Hepatocyte (in vitro differentiated cells): ENCODE measurements at regions not wholly inside any gene's neighbourhood (a gene's known extent, or its start where the extent isn't known, plus 50 kb on each side); places are given as distances from the start of the nearest gene placed in this dataset.

Source experiments
- DNase-seq: peaks from one replicate; pipeline ENCODE4 v3.0.0-alpha.2; 2016; ENCODE audit warnings: low spot score
- H2AFZ ChIP-seq: fragments of 200-600 bp; sonication (generic); 2 replicates; pipeline ENCODE4 v1.6.0; 2016; ENCODE audit warnings: antibody characterized with exemption, mild to moderate bottlenecking
- H3K27ac ChIP-seq: fragments of 200-600 bp; sonication (generic); 2 replicates; pipeline ENCODE4 v1.5.1; 2016; ENCODE audit warnings: mild to moderate bottlenecking
- H3K27me3 ChIP-seq: fragments of 200-600 bp; sonication (generic); 2 replicates; pipeline ENCODE4 v1.6.1; 2016
- H3K36me3 ChIP-seq: fragments of 200-600 bp; sonication (generic); replicated peaks from 2 replicates; pipeline ENCODE4 v1.5.1; 2016; ENCODE audit warnings: low read depth; ENCODE audit not compliant: insufficient read depth
- H3K4me1 ChIP-seq: fragments of 200-600 bp; sonication (generic); 2 replicates; pipeline ENCODE4 v1.5.1; 2016; ENCODE audit warnings: mild to moderate bottlenecking, moderate library complexity; ENCODE audit not compliant: insufficient read depth
- H3K4me2 ChIP-seq: fragments of 200-600 bp; sonication (generic); 2 replicates; pipeline ENCODE4 v1.6.0; 2016
- H3K4me3 ChIP-seq: fragments of 200-600 bp; sonication (generic); 2 replicates; pipeline ENCODE4 v1.5.1; 2016; ENCODE audit warnings: mild to moderate bottlenecking
- H3K79me2 ChIP-seq: fragments of 200-600 bp; sonication (generic); 2 replicates; pipeline ENCODE4 v1.6.0; 2017; ENCODE audit warnings: mild to moderate bottlenecking
- H3K9me2 ChIP-seq: fragments of 200-600 bp; sonication (generic); replicated peaks from 2 replicates; pipeline ENCODE4 v1.6.0; 2017; ENCODE audit warnings: mild to moderate bottlenecking; ENCODE audit not compliant: insufficient read depth
- H3K9me3 ChIP-seq: fragments of 200-600 bp; sonication (generic); 2 replicates; pipeline ENCODE4 v1.5.1; 2016; ENCODE audit warnings: low read depth, mild to moderate bottlenecking
- H4K20me1 ChIP-seq: fragments of 200-600 bp; sonication (generic); 2 replicates; pipeline ENCODE4 v1.6.0; 2016; ENCODE audit warnings: mild to moderate bottlenecking; ENCODE audit not compliant: insufficient read depth, poor library complexity, severe bottlenecking
- EZH2 ChIP-seq: fragments of 200-600 bp; sonication (generic); IDR thresholded peaks from 2 replicates; pipeline ENCODE4 v1.6.1; 2016; ENCODE audit warnings: antibody characterized with exemption, mild to moderate bottlenecking, borderline replicate concordance
- EZH2phosphoT487 ChIP-seq: fragments of 200-600 bp; sonication (generic); IDR thresholded peaks from one replicate; pipeline ENCODE4 v1.6.1; 2018; ENCODE audit warnings: antibody characterized with exemption, mild to moderate bottlenecking, low read depth, moderate library complexity; ENCODE audit not compliant: unreplicated experiment, severe bottlenecking
- WGBS: methylation state at CpG from one replicate; pipeline ENCODE4 v1.1.6; 2016; ENCODE audit warnings: low lambda C conversion rate; ENCODE audit errors: missing lambda C conversion rate; 5-methylcytosine and 5-hydroxymethylcytosine counted together
- TF ChIP-seq, protein P1 (sequence below): fragments of 200-600 bp; sonication (generic); IDR thresholded peaks from 2 replicates; pipeline ENCODE4 v1.5.1; 2016; ENCODE audit warnings: antibody characterized with exemption, mild to moderate bottlenecking; ENCODE audit not compliant: poor library complexity

DNA sequence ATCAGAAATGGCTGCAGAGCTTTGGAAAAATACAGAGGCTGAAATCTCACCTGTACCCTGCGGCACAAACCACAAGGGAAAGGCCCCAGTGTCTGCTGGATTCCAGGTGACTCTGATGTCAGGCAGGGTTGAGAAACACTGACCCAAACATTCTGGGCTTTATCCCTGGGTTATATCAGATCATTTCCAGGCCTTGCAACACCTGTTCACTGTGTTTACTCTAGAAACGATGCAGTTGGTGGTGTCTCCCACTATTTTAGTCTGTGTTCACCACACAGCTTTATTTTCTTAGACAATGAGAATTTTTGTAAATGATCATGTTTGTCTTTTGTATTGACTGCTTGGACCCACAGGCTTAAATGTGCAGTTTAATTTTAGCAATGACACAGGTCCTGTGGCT lies 151.5 kb upstream of the SDK2 start:
- H4K20me1 ChIP-seq, result no peaks in the 10 kb centered on the region
- H3K36me3 ChIP-seq, result no peaks in the 10 kb centered on the region
- H3K27ac ChIP-seq, result peak overlapping the region; percentile 83
- no peaks in the 10 kb centered on the region for H3K79me2 ChIP-seq
- no peak for TF ChIP-seq EZH2phosphoT487
- no peak for TF ChIP-seq EZH2
- TF ChIP-seq, protein P1, sequence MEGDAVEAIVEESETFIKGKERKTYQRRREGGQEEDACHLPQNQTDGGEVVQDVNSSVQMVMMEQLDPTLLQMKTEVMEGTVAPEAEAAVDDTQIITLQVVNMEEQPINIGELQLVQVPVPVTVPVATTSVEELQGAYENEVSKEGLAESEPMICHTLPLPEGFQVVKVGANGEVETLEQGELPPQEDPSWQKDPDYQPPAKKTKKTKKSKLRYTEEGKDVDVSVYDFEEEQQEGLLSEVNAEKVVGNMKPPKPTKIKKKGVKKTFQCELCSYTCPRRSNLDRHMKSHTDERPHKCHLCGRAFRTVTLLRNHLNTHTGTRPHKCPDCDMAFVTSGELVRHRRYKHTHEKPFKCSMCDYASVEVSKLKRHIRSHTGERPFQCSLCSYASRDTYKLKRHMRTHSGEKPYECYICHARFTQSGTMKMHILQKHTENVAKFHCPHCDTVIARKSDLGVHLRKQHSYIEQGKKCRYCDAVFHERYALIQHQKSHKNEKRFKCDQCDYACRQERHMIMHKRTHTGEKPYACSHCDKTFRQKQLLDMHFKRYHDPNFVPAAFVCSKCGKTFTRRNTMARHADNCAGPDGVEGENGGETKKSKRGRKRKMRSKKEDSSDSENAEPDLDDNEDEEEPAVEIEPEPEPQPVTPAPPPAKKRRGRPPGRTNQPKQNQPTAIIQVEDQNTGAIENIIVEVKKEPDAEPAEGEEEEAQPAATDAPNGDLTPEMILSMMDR, result no peak
- H3K9me2 ChIP-seq, result no peaks in the 10 kb centered on the region
- peaks cover 44% of the 10 kb centered on the region for H3K4me1 ChIP-seq
- no peak overlapping the region for H3K4me3 ChIP-seq
- no peak overlapping the region for H2AFZ ChIP-seq
- H3K27me3 ChIP-seq, result no peaks in the 10 kb centered on the region
- DNase-seq, result peak; percentile 48
- 53% methylated on average over 2 of the region's 2 CpGs for WGBS
- H3K4me2 ChIP-seq, result no peak overlapping the region
- no peaks in the 10 kb centered on the region for H3K9me3 ChIP-seq

DNA sequence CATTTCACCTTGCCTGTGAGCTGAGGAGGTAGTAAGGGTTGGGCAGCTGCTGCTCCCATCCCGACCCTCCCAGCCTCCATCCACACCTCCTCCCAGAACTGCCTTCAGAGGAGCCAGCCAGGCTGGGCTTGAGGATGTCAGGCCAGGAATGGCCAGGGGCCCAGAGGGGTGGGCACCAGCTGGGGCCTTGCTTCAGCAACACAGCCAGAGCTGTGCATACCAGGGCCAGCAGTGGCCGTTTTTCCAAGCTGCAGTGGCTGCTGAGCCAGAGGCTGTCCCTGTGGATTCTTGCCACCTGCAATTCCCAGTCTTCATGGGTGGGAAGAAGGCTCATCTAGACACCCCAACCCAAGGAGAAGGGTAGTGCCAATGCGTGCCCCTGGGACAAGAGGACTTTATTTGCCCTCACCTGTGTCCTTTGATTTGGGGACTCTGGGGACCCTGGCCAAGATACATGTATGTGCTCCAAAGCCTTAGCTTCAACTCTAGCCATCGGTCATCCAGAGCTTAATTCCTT lies 153.4 kb upstream of the SDK2 start:
- Histone ChIP-seq H3K79me2 (no peaks in the 10 kb centered on the region), H3K9me3 (no peaks in the 10 kb centered on the region), H4K20me1 (no peaks in the 10 kb centered on the region), H3K9me2 (no peaks in the 10 kb centered on the region), H3K4me3 (no peak overlapping the region), H2AFZ (no peak overlapping the region), H3K4me1 (peaks cover 43% of the 10 kb centered on the region), H3K36me3 (no peaks in the 10 kb centered on the region), H3K27ac (peak overlapping the region; percentile 50), H3K4me2 (peak overlapping the region; percentile 51), H3K27me3 (no peaks in the 10 kb centered on the region)
- DNase-seq, result no peak
- TF ChIP-seq EZH2phosphoT487 (no peak), EZH2 (no peak)
- TF ChIP-seq, protein P1, result no peak
- 53% methylated on average over 4 of the region's 4 CpGs for WGBS

GRCh38 chr17:73798111-73798748 lies 154.0 kb upstream of the SDK2 start:
- peak; percentile 93 for DNase-seq
- Histone ChIP-seq H4K20me1 (no peaks in the 10 kb centered on the region), H3K79me2 (no peaks in the 10 kb centered on the region), H3K36me3 (no peaks in the 10 kb centered on the region), H2AFZ (no peak overlapping the region), H3K9me3 (no peaks in the 10 kb centered on the region), H3K4me3 (no peak overlapping the region), H3K9me2 (no peaks in the 10 kb centered on the region), H3K27me3 (no peaks in the 10 kb centered on the region), H3K27ac (peak overlapping the region; percentile 76), H3K4me1 (peaks cover 37% of the 10 kb centered on the region), H3K4me2 (peak overlapping the region; percentile 51)
- WGBS, result 53% methylated on average over 6 of the region's 7 CpGs
- TF ChIP-seq EZH2, result no peak
- no peak for TF ChIP-seq EZH2phosphoT487
- TF ChIP-seq, protein P1, result no peak

DNA sequence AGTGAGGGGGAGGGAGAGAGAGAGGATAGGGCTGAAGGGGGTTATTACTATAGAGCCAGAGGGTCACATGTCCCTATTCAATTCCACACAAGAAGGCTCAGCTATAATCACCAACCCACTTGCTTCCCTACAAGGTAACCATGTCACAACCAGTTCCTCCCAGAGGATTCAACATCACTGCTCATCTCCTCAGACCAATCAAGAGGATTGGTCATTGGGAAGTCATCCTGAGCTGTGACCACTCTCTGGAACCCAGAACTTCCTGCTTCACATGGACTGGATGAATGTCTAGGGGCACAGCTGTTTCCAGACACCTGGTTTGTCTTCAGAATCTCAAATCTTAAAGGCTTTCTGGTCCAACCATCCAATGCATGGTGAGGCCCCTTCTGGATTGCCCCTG lies 154.9 kb upstream of the SDK2 start:
- H3K36me3 ChIP-seq, result no peaks in the 10 kb centered on the region
- H3K4me3 ChIP-seq, result no peak overlapping the region
- H3K79me2 ChIP-seq, result no peaks in the 10 kb centered on the region
- no peaks in the 10 kb centered on the region for H4K20me1 ChIP-seq
- no peak overlapping the region for H2AFZ ChIP-seq
- no peak for DNase-seq
- H3K9me3 ChIP-seq, result no peaks in the 10 kb centered on the region
- TF ChIP-seq, protein P1, result no peak
- TF ChIP-seq EZH2phosphoT487, result no peak
- TF ChIP-seq EZH2, result no peak
- H3K9me2 ChIP-seq, result no peaks in the 10 kb centered on the region
- H3K27me3 ChIP-seq, result no peaks in the 10 kb centered on the region
- peaks cover 40% of the 10 kb centered on the region for H3K4me1 ChIP-seq
- H3K27ac ChIP-seq, result peak overlapping the region; percentile 76
- H3K4me2 ChIP-seq, result no peak overlapping the region
